Naive B cell (primary cell): ENCODE measurements at regions not wholly inside any gene's neighbourhood (a gene's known extent, or its start where the extent isn't known, plus 50 kb on each side); places are given as distances from the start of the nearest gene placed in this dataset.

ENCODE experiments used
- ATAC-seq, 2 donors: fragments of 150-1000 bp; cut with Tn5 transposase; 2 replicates each; pipeline ENCODE4 v1.10.0; 2021; ENCODE audit warnings: low read depth in 2 of 2, mild to moderate bottlenecking in 2 of 2, moderate library complexity in 2 of 2
- DNase-seq: peaks from one replicate; pipeline ENCODE4 v3.0.0; 2022
- H3K27ac Mint-ChIP-seq, 6 donors: one replicate each; pipeline ENCODE4 v1.8.0; 2020 to 2022; ENCODE audit warnings: mild to moderate bottlenecking in 6 of 6, mixed read lengths in 6 of 6, moderate library complexity in 5 of 6, inconsistent platforms in 2 of 6
- H3K27me3 Mint-ChIP-seq, 3 donors: one replicate each; pipeline ENCODE4 v1.8.0; 2021 to 2022; ENCODE audit warnings: mixed read lengths in 3 of 3, mild to moderate bottlenecking in 1 of 3
- H3K36me3 Mint-ChIP-seq, 2 donors: one replicate each; pipeline ENCODE4 v1.8.0; 2020 to 2022; ENCODE audit warnings: mixed read lengths in 2 of 2, inconsistent platforms in 1 of 2, mild to moderate bottlenecking in 1 of 2
- H3K4me1 Mint-ChIP-seq, 3 donors: one replicate each; pipeline ENCODE4 v1.8.0; 2020 to 2022; ENCODE audit warnings: mixed read lengths in 3 of 3, inconsistent platforms in 1 of 3, mild to moderate bottlenecking in 1 of 3, moderate library complexity in 1 of 3
- H3K4me3 Mint-ChIP-seq, 8 donors: one replicate each; pipeline ENCODE4 v1.8.0; 2020 to 2022; ENCODE audit warnings: mild to moderate bottlenecking in 8 of 8, mixed read lengths in 8 of 8, moderate library complexity in 8 of 8, inconsistent platforms in 2 of 8
- H3K9me3 Mint-ChIP-seq, 7 donors: one replicate each; pipeline ENCODE4 v1.8.0; 2020 to 2022; ENCODE audit warnings: mixed read lengths in 7 of 7, mild to moderate bottlenecking in 5 of 7, inconsistent platforms in 2 of 7, moderate library complexity in 1 of 7

DNA sequence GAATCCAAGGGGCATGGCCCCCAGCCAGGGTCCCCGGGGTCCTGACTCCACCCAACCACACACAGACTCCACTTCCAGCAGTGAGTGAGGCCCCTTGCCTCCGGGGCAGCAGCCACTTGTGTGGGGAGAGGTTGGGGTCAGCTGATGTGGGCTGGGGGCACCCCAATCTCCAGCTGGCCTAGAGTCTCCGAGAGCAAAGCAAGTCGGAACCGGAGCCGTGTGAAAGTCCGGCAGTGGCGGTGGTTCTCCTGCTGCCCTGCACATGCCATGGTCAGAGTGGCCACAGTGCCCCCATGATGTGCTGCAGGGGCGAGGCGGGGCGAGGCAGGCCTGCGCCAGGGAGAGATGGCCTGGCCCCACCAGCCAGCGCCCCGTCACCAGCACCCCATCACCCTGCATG, 74.6 kb downstream of the PDGFA start:
- Mint-ChIP-seq H3K36me3 (peaks cover 0 to 11% of the 10 kb centered on the region in 2 donors), H3K27ac (no peak overlapping the region), H3K4me3 (no peak overlapping the region), H3K4me1 (no peaks in the 10 kb centered on the region), H3K27me3 (peaks cover 0 to 10% (median 0%) of the 10 kb centered on the region in 3 donors), H3K9me3 (peaks cover 0 to 4% (median 3%) of the 10 kb centered on the region in 7 donors)
- no peak for ATAC-seq
- no peak for DNase-seq

DNA sequence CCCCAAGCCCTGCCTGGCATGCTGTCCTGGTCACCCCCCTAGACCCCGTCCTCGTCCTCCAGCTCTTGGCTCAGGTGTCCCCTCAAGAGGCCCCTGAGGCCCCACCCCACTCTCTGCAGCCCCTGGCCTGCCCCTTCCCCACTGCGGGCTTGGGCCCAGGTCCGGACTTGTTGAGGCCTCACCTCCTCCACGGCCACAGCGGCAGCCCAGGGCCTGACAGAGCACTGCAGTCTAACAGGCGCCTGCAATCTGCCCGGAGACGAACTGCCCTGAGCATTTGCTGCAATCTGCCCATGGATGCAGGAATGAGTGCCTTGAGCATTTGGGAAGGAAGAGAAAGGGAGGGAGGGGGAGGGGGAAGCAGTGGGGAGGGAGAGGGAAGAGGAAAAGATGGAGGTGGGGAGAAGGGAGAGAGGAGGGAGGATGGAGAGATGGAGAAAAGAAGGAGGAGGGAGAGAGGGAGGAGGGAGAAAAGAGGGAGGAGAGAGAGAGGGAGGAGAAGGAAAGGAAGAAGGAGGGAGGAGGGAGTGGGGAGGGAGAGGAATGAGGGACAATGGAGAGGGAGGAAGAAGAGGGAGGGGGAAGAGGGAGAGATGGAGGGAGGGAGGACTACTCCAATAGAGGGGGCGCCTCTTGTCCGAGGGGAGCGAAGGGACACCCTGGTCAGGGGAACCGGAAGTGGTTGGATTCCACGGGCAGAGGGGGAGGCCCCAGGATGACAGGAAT, 73.9 kb downstream of the PDGFA start:
- no peak for ATAC-seq

DNA sequence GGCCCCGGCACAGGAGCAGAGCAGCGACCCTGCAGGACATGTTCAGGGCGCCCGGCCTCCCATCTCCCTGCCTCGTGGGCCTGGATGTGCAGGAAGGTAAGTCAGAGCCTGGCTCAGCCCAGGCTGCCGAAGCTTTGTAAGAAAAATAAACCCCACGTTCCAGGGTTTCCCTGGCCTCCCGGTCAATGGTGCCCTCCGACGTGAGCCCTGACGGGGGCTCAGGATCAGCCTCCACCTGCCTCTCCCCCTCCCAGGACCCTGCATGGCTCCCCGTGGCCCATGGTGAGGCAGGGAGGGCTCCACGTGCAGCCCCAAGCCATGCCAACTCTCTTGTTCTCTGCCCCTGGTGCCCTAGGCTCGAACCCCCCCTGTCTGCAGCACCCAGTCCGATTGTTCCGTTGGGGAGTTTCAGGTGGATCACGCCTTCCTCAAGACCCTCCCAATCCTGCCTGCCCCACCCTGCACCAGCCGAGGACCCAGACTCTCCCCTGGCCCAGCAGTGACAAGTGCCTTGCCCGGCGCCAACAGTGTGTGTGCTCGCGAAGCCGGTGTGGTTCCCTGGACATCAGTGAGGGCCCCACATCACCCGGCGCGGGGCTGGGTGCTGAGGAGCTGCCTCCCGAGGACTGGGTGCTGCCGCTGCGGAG, 73.2 kb downstream of the PDGFA start:
- Mint-ChIP-seq H3K27me3 (peaks cover 4 to 18% (median 7%) of the 10 kb centered on the region in 3 donors), H3K4me3 (no peak overlapping the region), H3K36me3 (peaks cover 0 to 6% of the 10 kb centered on the region in 2 donors), H3K4me1 (peaks cover 5 to 7% (median 6%) of the 10 kb centered on the region in 3 donors), H3K9me3 (peaks cover 0 to 2% (median 0%) of the 10 kb centered on the region in 7 donors), H3K27ac (no peak overlapping the region)
- no peak for ATAC-seq
- DNase-seq, result no peak

More for the DNA sequence above, 73.9 kb downstream of the PDGFA start:
- Mint-ChIP-seq H3K27ac (no peak overlapping the region), H3K27me3 (peaks cover 0 to 11% (median under 1%) of the 10 kb centered on the region in 3 donors), H3K4me1 (no peaks in the 10 kb centered on the region), H3K9me3 (peaks cover 0 to 4% (median under 1%) of the 10 kb centered on the region in 7 donors), H3K36me3 (peaks cover 0 to 4% of the 10 kb centered on the region in 2 donors), H3K4me3 (no peak overlapping the region)
- no peak for DNase-seq
